ENCODE measurements at regions not wholly inside any gene's neighbourhood (a gene's known extent, or its start where the extent isn't known, plus 50 kb on each side); places are given as distances from the start of the nearest gene placed in this dataset.

DNA sequence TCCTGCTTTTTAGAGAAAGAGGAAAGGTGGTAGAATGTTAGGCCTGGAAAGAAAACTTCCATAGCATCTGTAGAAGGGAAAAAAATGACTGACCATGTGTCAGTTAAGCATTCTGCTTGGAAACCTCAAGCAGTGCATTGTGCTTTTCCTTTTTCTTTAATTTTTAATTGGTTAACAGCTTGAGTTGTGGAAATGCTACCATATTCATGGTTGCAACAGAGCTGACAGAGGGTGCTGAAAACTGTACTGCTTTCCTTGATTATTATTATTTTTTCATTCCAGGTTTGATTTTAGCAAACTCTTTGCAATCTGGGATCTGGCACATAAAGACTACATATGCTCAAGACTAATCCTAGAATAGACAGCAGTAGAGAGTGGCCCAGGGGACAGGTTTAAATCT lies 404.5 kb downstream of the EPHA4 start:
- TF ChIP-seq, protein P1, sequence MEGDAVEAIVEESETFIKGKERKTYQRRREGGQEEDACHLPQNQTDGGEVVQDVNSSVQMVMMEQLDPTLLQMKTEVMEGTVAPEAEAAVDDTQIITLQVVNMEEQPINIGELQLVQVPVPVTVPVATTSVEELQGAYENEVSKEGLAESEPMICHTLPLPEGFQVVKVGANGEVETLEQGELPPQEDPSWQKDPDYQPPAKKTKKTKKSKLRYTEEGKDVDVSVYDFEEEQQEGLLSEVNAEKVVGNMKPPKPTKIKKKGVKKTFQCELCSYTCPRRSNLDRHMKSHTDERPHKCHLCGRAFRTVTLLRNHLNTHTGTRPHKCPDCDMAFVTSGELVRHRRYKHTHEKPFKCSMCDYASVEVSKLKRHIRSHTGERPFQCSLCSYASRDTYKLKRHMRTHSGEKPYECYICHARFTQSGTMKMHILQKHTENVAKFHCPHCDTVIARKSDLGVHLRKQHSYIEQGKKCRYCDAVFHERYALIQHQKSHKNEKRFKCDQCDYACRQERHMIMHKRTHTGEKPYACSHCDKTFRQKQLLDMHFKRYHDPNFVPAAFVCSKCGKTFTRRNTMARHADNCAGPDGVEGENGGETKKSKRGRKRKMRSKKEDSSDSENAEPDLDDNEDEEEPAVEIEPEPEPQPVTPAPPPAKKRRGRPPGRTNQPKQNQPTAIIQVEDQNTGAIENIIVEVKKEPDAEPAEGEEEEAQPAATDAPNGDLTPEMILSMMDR (IDR thresholded peaks at IDR 0.05) = no peak
- no peak for TF ChIP-seq POLR2A (IDR thresholded peaks at IDR 0.05)
- no peak for TF ChIP-seq POLR2AphosphoS5 (IDR thresholded peaks at IDR 0.05)

Data from breast epithelium (tissue), 3 donors.